A549 (cell line): ENCODE measurements at regions not wholly inside any gene's neighbourhood (a gene's known extent, or its start where the extent isn't known, plus 50 kb on each side); places are given as distances from the start of the nearest gene placed in this dataset.

ENCODE experiments used
- BCL3 ChIP-seq: fragments of >200 bp; sonication (Bioruptor Twin); formaldehyde crosslinking; IDR thresholded peaks from 3 replicates; pipeline ENCODE4 v1.6.1; 2016
- CTCF ChIP-seq: fragments of >200 bp; sonication (Bioruptor Twin); formaldehyde crosslinking; IDR thresholded peaks from 3 replicates; pipeline ENCODE4 v1.5.1; 2016
- EHF ChIP-seq: fragments of 250-450 bp; sonication (Bioruptor Pico); IDR thresholded peaks from 2 replicates; pipeline ENCODE4 v1.5.0; 2020; ENCODE audit warnings: mild to moderate bottlenecking
- FOSB ChIP-seq: fragments of 250-450 bp; sonication (Bioruptor Pico); IDR thresholded peaks from 2 replicates; pipeline ENCODE4 v1.5.0; 2020; ENCODE audit warnings: mild to moderate bottlenecking, moderate library complexity
- HMGXB4 ChIP-seq: fragments of 250-450 bp; sonication (Bioruptor Pico); IDR thresholded peaks from 2 replicates; pipeline ENCODE4 v1.5.0; 2021; ENCODE audit warnings: mild to moderate bottlenecking, moderate library complexity, borderline replicate concordance
- MAX ChIP-seq: IDR thresholded peaks from 2 replicates; pipeline ENCODE4 v1.6.1; 2012
- MYC ChIP-seq: IDR thresholded peaks from 2 replicates; pipeline ENCODE4 v1.6.1; 2012; ENCODE audit warnings: mild to moderate bottlenecking, inconsistent platforms, low read length, improper control_type of control experiment, borderline replicate concordance
- NFE2L2 ChIP-seq: fragments of 150-350 bp; conservative IDR thresholded peaks from 2 replicates; pipeline ENCODE4 v1.6.1; 2014; ENCODE audit warnings: low read length
- PBX3 ChIP-seq: IDR thresholded peaks from 2 replicates; pipeline ENCODE4 v1.6.1; 2012
- POLR2A ChIP-seq: IDR thresholded peaks from 2 replicates; pipeline ENCODE4 v1.6.1; 2012; ENCODE audit warnings: mild to moderate bottlenecking, low read length
- SREBF2 ChIP-seq: fragments of 450-650 bp; IDR thresholded peaks from 2 replicates; pipeline ENCODE4 v1.6.1; 2014; ENCODE audit warnings: mild to moderate bottlenecking, moderate library complexity
- TP53 ChIP-seq: fragments of 250-450 bp; sonication (Bioruptor Pico); IDR thresholded peaks from 2 replicates; pipeline ENCODE4 v1.5.0; 2021; ENCODE audit warnings: mild to moderate bottlenecking, moderate library complexity

- no peak for TF ChIP-seq POLR2A
- no peak for TF ChIP-seq CTCF
- TF ChIP-seq NFE2L2, result no peak
- TF ChIP-seq TP53 (CRISPR knock-in tag), result no peak
- TF ChIP-seq MAX, result no peak
- no peak for TF ChIP-seq MYC
- TF ChIP-seq EHF, result no peak
- TF ChIP-seq PBX3, result no peak
- no peak for TF ChIP-seq HMGXB4 (CRISPR knock-in tag)
- no peak for TF ChIP-seq BCL3
- no peak for TF ChIP-seq SREBF2
- no peak for TF ChIP-seq FOSB
These were observed 110.1 kb downstream of the DLEU7 start for GRCh38 chr13:50733392-50733791.
